Retina (tissue), 1 donor: ENCODE measurements at regions not wholly inside any gene's neighbourhood (a gene's known extent, or its start where the extent isn't known, plus 50 kb on each side); places are given as distances from the start of the nearest gene placed in this dataset.
A peak's percentile ranks its signal among the peaks of the same experiment; 100 is the strongest.

Experiments used
- DNase-seq: peaks from one replicate; pipeline ENCODE4 v3.0.0-alpha.2; 2016

DNA sequence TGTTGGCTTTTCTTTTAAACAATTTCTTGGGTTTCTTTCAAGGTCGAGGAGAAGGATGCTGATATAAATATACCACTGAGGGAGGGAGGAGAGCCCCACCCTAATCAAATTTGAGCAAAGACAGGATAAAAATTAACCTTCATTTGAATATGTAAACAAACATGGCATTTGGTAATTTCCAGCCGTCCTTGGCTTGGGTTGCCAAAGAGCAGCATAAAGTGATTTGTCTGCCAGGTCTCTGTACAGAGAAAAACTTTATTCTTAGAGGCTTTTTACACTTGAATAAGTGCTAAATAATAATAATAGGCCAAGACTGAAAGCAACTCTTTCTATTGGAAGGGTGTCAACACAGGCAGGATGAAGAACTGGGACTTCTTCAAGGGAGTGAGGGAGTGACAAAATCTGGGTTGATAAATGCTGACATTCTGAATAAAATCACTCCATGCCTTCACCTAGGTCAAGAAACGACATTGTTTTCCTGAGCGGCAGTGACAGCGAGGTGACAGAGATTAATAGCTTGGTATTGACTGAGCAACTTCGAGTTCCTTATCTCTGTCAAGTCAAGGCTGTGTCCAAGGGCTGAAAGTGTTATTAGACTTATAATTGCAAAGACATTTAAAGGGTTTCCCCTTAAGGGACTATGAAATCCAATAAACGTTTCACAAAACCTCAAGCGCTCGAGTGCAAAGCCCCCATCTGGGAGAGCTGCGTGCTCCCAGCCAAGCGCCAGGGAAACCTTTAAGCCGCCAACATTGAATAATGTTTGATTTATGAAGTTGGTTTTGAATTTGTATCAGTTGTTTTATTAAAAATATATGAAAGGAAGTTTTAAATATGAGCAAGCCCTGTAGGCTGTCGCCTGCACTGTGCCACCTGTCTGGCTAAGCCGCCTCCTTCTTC, 269.5 kb upstream of the N4BP1 start:
- DNase-seq: no peak

DNA sequence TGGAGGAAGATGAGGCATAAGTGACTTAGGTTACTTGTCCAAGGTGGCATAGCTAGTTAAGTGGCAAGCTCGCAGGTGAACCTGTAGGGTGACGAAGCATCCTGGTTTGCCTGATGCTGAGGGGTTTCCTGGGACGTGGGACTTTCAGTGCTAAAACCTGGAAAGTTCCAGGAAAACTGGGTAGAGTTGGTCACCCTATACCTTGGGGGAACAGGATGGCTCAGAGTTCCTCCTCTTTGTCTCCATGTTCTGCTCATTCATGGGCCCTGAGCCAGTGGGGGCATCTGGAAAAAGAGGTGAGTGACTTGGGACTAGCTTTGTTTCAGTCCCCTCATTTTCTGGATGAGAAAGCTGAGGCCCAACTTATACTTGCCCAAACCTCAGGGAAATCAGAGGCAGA, 268.0 kb upstream of the N4BP1 start:
- no peak for DNase-seq

GRCh38 chr16:48870141-48870540, 260.2 kb upstream of the N4BP1 start:
- DNase-seq: no peak

DNA sequence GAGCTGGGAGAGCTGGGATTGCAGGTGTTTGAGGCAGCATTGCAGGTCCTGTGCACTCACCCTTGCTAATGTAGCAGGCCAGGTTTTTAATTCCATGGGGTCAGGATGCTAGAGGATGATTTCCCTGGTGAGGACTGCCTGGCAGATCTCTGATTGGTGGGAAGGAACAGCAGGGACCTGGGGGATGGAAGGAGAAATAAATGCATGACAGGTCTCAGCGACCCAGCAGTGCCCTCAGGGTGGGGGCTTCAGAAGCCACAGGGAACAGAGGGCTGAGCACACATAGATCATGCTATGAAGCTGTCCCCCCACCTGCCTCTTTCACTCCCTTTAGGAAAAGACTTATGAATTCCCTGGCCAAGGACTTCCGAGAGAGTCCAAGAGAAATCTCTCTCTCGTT, 255.5 kb upstream of the N4BP1 start:
- no peak for DNase-seq

- DNase-seq: no peak
Measured at GRCh38 chr16:48864055-48864454, 254.1 kb upstream of the N4BP1 start.

DNA sequence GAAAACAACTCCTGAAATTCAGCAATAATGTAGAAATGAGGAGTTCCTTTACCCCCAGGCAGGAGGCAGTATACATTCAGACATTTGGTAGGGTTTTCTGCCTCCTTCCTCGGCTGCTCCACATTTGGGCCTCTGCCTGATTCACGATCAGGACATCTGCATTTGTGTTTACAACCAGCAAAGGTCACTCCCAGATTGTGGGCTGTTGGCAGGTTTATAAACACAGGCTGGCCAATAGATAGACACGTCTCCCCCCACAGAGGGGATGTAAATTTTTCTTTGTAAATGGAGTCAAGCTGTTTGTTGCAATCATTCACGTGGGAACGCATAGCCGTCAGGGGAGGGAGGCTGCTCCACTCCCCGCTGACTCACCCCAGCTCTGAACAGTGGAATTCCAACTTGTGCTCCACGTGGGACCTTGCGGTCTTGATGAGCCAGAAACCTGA, 252.1 kb upstream of the N4BP1 start:
- DNase-seq: no peak

DNA sequence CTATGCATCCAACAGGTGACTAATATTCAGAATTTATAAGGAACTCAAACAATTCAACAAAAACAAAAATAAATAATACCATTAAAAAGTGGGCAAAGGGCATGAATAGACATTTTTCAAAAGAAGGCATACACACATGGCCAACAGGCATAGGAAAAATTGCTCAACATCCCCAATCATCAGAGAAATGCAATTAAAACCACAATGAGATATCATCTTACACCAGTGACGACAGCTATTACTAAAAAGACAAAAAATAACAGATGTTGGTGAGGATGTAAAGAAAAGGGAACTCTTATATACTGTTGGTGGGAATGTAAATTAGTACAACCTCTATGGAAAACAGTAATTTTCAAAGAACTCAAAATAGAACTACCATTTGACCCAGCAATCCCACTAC, 250.4 kb upstream of the N4BP1 start:
- no peak for DNase-seq

DNA sequence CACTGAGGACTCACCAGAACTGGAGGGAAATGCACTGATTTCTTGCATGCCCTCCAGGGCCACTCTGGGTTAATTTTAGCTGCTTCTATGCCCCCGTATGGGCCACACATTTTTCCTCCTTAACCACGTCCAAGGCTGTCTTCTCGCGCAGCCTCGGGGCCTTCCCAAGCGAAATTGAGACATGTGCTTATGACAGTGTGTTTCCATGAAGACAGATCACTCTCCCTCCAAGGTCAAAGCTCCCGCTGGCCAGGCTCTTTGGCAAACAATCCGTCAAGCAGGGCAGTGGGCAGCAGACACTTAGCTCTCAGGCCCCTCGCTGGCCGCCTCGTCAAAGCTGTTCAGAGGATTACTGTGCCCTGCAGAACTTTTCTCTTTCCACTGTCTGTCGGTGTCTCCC, 243.0 kb upstream of the N4BP1 start:
- no peak for DNase-seq

GRCh38 chr16:48852458-48852857, 242.5 kb upstream of the N4BP1 start:
- DNase-seq: no peak

GRCh38 chr16:48850097-48850770, 240.3 kb upstream of the N4BP1 start:
- DNase-seq: peak; percentile 60

DNA sequence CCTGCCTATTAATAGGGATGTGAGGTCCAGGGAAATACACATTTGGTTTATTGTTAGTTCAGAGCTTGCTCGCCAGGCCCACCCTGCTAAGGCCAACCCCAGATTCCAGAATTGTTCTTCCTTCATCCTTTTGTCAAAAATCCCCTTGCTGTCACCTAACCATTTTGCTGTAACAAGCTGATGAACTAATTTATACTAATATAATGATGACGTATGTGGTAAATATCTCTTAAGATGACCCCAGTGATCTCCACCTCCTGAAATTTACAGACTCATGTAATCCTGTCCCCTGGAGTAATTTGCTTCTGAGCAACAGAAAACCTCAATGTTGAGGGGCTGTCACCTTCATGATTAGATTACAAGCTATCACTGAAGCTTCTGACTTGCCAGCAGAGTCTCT, 236.3 kb upstream of the N4BP1 start:
- no peak for DNase-seq

DNA sequence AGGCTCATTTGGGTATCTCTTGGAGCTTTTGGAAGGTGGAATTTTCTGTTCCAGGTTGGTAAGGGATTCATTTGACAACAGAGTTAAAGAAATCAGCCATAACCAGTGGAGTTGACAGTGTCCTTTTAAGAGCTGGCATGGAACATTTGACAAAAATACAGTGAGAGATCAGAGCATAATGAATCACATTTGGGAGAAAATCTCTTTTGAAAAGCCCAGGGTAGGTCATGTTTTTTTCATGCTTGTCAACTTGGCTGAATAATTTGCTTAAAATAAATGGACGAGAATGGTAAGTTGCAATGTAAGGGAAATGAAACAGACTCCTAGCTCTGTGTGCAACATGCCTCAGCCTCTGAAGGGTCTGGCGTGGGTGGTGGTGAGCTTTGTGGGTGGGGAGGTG, 235.3 kb upstream of the N4BP1 start:
- DNase-seq: no peak

- DNase-seq: no peak
Measured at GRCh38 chr16:48838349-48838748, 228.4 kb upstream of the N4BP1 start.

GRCh38 chr16:48836636-48837035, 226.7 kb upstream of the N4BP1 start:
- no peak for DNase-seq

DNA sequence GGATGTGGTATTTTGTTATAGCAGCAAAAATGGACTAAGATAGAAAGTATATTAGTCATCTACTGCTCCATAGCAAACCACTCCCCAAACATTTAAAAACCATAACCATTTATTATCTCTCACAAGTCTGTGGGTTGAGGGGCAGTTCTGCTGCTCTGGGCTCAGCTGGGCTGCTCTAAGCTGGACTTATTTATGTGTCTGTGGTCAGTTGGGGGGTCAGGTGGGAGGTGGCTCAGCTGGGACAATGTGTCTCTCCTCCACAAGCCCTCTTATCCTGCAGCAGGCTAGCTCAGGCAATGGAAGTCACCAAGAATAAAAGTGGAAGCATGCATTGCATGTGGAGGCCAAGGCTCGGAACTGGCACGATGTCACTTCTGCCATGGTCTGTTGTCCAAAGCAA, 226.1 kb upstream of the N4BP1 start:
- DNase-seq: no peak

- DNase-seq: no peak
Measured at GRCh38 chr16:48834576-48834975, 224.6 kb upstream of the N4BP1 start.

- DNase-seq: no peak
Measured at GRCh38 chr16:48833461-48833860, 223.5 kb upstream of the N4BP1 start.

DNA sequence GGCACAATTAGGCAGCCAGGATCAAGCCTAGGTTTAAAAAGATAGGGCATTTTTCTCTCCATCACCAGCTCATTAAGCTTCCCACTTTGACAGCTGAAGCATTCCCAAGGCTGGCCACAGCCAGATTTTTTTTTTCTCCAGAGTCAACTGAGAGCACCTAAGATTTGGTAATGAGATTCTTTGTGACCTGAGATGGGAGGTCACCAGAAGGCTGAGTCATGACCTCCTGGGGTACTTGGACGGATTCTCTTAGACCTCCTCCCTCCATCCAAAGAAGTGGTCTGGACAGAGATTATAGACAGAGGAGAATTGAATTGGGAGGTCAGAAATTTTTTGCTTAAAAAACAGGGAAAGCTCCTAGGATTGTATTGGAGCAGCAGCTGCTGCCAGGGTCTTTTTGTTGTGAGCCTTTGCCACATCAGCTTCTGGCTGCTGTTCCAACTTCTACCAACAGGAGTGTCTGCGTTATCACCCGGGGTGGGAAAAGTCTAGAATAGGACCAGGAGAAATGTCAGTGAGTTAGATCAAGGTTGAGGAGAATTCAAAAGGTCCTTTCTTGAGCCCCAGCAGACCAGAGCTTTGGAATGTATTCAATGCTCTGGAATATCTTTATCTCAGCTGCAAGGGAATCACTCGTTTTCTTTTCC, 221.2 kb upstream of the N4BP1 start:
- peak; percentile 67 for DNase-seq

DNA sequence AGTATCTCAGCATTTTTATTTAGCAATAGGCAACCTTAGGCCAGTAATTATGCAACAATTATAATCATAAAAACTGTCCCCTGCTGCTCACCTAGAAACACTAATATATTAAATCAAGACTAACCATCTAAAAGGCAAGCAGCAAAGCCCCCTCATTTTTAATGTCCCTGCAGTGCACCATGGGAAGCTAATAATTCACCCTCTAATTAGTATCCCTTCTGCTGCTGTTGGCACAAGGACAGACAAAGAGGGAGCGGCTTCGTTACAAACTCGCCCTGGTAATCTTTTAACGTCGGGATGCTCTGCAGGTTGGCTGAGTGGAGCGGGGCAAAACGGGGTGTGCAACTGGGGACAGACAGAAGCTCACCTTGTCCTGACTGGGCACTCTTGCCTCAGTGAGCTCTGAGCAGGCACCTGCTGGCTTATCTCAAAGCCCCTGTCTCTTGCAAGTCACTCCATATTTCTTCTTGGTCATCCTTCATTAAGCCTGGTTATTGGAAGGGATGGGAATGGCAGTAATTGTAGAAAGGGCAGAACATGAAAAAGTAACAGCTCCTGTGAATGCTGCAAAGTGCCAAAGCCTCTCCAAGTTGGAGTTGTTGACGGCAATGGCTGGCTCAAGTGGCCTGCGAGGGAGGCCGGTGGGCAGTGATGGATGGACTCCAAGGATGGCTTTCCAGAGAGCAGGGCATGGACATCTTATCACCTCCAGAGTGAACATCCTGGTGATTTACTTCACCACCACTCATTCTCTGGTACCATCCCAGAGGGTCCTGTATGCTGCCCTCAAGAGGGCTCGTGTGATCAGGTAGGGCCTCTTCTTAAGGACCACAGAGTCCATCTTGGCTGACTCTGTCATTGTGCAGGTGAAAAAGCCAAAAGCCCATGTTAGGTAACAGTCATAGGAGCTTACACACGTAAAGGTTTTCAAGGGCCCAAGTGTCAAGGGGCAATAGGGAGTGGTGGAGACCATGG, 219.6 kb upstream of the N4BP1 start:
- peak; percentile 34 for DNase-seq

DNA sequence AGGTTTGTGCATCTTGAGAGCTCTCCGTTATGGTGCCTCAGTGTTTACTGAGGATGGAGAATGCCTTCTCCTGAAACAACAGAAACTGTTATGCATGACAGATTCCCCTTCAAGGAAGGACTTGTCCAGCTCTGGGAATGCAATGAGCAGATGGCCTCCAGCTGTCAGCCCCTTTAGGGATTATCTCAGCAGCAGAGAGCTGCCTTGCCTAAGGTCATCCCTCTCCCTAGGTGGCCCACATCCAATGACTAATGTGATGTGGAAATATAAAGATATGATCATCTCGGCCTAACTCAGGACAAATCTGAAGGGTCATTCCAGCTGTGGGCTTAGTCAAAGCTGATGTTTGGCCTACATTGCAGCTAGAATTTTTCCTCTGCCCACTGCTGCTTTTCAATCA, 214.3 kb upstream of the N4BP1 start:
- no peak for DNase-seq

DNA sequence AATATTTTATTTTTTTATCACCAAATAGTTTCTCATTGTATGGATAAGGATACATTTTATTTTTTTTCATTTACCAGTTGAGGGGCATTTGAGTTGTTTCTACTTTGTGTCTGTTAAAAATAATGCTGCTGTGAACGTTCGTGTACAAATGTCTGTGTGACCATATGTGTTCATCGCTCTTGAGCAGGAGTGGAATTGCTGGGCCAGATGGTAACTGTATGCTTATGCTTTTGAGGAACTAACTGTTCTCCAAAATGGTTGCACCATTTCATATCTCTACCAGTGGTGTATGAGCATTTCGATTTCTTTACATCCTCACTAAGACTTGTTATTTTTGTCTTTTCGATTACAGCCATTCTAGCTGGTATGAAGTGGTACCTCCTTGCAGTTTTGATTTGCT, 212.5 kb upstream of the N4BP1 start:
- DNase-seq: no peak

DNA sequence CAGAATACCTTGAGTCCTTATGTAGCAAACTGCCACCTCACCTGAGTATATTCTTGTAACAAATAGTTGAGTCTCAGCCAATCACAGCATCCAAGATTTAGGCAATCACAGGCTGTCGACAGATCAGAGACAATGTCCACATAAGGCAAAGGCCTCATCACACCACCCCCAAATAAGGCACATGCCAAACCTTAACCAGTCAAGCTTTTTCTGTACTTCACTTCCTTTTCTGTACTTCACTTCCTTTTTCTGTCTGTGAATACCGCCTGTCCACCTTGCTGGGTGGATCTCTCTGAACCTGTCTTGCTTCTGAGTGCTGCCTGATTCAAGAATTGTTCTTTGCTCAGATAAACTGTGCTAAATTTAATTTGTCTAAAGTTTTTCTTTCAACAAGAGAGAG, 210.4 kb upstream of the N4BP1 start:
- DNase-seq: no peak

DNA sequence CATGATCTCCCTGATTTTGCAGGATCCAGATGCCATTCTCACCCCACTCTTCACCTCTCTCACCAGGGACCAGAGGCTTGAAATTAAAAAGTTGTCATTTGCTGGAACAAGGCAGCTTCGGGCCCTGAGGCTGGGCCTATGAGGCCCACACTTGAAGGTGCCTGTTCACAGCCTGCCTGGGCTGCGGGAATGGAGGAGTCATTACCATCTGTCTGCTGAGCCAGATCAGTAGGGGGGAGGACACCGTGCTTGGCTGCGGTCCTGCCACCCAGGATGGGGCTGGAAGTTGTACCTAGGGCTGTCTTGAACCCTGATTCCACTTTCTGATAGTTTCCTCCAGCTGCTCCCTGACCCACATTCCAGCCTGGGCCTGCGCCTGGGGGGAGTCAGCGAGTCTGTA, 208.3 kb upstream of the N4BP1 start:
- DNase-seq: no peak
